DMS79 (cell line): ENCODE measurements at regions not wholly inside any gene's neighbourhood (a gene's known extent, or its start where the extent isn't known, plus 50 kb on each side); places are given as distances from the start of the nearest gene placed in this dataset.

ENCODE experiments used
- DNase-seq: peaks from one replicate; lab custom pipeline; 2025; lab: John Stamatoyannopoulos, UW

DNA sequence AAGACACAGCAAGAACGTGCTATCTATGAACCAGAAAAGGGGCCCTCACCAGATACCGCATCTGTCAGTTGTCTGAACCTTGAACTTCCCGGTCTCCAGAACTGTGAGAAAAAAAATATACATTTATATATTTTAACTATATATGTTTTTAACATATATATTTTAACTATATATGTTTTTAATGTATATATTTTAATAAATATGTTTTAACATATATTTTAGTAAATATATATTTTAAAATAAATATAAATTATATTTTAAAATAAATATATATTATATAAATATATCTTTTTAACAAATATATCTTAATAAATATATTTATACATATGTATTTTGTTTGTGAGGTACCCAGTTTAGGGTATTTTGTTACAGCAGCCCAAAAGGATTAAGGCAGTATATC is 958.2 kb upstream of the AUTS2 start:
- no peak for DNase-seq

DNA sequence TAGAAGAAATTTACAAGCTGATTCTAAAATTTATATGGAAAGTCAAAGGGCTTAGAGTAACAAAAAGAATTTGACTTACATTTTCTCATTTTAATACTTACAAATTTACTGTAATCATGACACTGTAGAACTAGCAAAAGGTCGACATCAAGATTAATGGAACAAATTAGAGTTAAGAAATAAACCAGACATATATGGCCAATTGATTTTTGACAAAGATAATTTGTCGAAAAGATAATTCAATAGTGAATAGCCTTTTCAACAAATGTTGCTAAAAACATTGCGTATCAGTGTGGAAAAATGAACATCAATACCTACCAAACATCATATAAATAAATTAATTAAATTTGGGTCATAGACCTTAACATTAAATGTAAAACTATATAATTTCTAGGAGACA is 955.5 kb upstream of the AUTS2 start:
- no peak for DNase-seq

DNA sequence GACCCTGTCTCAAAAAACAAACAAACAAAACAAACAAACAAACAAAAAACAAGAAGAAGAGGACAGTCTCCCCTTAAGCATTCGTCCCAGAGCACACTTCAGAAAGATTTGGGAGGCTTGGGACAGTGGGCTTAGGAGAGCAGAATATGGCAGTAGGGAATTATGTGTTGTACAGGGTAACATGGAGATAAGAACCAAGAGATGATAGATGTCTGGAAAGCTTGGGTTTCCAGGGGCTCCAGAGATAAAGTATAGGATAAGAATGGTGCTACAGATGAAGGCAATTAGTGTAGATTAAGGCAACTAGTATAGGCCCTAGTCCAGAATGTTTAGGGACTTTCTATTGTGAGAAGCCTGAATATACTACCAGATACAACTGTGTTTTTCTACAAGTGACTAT is 934.9 kb upstream of the AUTS2 start:
- DNase-seq, result no peak

DNA sequence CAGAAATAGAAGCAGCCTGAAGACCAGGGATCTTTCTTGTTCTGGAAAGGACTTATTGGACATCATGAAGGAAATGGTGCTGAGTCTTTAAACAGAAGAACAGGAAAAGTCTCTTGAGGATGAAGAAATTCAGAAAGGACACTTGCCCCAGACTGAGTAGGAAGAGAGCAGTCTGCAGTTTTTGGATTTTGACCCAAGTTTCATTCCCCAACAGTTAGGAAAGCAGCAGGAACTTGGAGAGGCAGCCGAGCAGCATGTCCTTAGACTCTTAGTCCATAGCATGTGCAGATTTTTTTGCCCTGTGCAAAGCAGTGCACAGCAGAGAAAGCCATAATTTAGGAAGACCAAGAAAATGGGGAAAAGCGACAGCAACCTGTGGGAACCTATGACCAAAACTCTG is 927.2 kb upstream of the AUTS2 start:
- DNase-seq, result no peak

DNA sequence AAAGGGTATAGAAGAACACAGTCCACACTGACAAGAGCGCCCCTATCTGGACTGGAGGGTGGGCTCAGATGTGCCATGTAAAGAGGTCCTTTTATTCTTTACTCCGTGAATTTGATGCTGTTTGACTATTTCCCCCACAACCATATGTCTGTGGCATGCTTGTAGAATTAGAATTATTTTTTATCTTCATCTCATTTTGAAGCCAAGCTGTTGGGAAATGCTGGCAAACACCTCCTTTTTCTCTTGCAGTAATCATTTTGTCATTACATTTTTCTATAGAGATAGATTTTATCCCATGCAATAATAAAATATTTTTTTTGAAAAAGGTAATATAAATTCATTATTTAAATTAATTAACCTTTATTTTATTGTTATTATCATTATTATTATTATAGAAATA is 926.6 kb upstream of the AUTS2 start:
- no peak for DNase-seq

DNA sequence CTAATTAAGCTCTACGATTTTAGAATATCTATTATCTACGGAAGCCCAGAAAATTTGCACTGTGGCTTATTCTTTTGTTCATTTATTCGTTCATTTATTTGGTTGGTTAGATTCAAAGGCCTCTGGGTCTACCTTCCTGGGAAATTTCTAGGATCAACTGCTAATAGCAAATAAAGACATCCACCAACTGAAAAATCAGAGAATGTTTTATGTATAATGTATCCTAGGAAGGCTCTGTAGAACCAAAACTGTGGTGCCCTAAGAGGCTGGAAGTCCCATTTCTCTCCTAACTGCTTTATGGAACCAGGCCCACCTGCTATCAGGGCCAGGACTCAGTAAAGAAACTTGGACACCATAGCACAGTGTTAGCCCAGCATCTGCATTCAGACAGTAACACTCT is 923.4 kb upstream of the AUTS2 start:
- DNase-seq, result no peak

DNA sequence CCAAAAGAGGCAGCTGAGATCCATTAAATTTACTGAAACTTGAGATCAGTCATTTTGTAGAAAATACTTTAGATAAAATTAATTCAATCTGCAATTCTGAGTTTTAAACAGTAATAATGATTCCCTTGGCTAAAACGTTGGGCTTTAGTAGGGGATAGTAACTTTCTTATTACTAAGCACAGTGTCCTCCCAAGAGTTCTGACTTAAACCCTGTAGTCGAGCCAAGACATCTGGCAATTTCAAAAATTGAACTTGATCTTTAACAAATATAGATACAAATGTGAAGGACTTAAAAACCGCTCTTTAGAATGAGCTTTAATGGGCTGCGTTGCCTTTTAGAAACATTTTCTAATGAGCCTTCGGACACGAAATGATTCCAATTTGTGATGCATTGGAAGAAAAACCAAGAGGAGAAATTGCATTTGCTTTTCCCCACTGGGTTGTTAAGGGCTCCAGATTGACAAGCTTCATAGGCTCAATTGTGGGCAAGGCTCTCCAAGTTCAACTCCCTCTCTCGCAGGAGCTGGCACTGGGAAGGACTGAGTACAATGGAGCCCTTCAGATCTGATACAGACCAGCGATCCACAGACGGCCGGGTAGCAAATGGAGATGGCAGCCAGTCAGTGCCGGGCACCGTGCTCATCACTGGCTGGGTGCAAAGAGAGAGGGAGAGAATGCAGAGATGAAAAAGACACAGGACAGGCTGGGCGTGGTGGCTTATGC is 921.3 kb upstream of the AUTS2 start:
- DNase-seq, result no peak

DNA sequence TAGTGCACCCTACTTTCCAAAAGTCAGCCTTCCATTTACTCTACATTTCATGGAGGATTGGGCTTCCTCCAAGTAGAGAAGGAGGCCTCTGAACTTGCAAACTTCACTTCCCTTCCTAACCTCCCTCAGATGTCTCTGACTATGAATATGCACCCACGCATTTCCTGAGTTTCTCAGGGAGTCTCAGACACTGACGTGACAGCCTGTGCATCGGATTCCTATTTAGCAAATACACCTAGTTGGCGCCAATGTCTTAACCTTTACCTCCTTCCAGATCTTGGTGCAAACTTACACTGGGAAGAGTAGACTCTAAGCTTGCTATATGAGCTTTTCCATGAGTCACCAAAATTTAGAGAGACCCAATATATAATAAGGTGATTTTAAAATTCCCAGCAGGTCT is 920.1 kb upstream of the AUTS2 start:
- no peak for DNase-seq

DNA sequence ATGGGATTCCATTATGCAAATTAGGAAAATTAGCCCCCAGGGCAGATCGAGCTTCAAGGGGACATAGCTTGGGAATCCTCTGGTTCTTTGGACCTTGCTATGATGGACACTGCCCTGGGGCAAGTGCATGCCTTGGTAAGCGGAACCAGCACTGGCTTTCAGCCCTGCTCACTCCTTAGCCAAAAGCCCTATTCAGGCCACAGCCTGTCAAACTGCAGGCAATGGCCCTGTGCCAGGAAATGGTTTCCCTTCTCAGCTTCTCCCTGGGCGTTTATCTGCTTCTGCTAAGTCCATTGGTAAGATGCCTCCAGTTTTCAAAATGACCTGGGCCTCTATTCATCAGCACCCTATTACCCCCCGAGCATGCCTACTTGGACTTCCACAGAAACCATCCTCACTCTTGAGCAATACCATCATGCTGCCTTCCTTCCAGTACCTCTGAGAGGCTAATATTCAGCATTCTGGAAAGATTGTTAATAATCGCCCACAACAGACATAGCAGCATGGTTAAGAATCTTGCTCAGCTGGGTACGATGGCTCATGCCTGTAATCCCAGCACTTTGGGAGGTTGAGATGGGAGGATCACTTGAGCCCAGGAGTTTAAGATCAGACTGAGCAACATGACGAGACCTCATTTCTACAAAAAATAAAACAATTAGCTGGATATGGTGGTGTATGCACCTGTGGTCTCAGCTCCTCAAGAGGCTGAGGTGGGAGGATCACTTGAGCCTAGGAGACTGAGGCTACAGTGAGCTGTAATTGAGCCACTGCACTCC is 918.6 kb upstream of the AUTS2 start:
- no peak for DNase-seq

DNA sequence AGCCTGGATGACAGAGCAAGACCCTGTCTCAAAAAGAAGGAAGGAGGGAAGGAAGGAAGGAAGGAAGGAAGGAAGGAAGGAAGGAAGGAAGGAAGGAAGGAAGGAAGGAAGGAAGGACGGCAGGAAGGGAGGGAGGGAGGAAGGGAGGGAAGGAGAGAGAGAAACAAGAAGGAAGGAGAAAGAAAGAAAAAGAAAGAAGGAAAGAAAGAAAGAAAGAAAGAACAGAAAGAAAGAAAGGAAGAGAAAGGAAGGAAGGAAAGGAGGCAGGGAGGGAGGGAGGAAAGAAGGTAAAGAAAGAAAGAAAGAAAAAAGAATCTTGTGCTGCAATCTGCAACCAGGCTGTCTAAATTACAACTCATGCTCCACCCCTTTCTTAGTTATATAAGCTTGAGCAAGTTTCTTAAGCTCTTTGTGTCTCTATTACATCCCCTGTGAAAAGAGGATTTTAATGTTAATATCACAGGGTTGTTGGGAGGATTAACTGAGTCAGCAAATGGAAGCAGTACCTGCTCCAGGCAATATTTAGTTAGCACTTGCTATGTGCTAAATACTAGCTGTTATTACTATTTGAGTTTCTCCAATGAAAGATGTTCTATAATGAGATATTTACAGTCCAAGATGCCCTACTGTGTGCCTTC is 917.9 kb upstream of the AUTS2 start:
- no peak for DNase-seq

DNA sequence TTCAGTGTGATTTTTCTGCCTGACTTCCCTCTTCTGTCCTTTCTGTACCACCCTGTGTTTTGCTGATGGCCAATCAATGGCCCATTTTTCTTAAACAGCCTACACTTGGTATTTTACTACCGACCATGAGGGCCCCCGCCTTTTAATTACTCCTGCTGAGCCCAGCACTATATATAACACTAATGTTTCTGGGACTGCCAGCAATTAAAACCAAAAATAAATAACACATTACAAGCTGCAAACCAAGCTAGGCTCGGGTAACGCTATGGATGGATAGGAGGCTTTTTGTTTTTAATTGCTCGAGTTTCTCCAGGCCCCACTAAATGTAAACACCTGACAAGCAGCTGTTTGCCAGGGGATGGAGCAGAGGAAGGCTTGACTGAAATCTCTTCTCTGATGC is 915.4 kb upstream of the AUTS2 start:
- peak; percentile 20 for DNase-seq

DNA sequence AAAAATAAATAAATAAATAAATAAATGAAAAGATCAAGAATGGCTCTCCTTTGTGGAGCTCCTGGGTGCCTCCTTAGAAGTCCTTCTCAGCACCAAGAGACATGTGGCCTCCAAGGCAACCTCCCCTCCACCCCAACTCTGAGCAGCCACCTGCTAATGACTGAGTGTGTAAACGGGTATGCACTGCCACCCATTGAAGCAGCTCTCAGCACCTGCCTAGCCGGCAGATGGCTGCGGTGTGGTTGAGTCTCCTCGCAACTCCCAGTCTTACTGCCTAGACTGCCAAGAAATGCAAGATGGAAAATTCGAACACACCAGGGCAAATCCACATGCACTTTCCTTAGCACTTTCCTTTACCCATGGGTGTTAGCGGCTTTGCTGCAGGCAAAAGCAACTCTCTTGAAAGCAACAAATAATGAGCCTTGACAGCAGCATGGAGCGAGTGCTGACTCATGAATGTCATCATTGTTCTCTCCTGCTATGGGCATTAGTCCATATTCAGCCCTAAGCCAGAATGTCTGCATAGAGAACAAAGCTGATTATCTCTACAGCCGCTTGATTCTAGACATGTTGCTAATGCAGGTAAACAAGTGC is 913.9 kb upstream of the AUTS2 start:
- DNase-seq, result peak; percentile 75

DNA sequence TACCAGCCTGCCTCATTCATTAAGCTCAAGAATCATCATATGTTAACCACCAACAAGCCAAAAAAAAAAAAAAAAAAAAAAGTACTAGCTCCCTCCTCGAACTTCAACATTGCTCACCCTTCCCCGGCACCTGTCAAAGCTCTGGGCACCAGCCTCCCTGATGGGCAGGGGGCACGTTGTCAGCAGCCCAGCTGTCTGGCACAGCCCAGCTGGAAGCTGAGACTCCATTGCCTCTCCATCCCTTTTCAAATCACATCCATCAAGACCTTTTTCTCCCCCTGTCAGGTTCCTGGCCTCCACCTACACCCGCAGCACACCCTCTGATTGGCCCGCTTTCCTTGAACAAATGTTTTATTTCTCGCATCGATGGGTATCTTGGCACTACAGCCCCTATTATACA is 913.3 kb upstream of the AUTS2 start:
- DNase-seq, result no peak

DNA sequence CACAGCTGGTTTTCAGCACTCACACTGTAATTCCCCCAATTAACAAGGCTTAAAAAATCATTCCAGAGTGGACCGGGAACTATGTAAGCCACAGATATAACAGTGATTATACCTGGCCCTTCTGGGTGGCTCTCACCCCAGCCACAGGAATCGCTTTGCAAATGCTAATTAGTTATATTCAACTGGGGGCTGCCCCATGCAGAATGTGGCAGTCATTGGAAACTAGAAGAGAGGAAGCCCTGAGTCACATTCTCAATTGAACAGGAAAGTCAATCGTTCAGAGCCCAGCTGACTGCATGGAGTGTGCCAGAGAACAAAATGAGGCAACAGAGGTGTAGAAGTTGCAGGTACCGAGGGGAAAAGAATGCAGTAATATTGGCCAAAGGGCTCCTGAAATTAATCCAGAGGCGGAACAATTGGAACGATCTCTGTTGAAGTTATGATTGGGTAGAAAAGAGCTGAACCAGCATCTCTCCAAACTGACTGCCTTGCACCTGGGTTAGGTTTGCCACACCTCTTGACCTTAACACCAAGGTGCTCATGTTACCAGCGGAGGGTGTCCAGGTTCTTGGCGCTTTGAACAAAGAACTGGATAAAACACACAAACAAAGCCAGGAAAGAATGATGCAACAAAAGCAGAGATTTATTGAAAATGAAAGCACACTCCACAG is 909.7 kb upstream of the AUTS2 start:
- peak; percentile 73 for DNase-seq

DNA sequence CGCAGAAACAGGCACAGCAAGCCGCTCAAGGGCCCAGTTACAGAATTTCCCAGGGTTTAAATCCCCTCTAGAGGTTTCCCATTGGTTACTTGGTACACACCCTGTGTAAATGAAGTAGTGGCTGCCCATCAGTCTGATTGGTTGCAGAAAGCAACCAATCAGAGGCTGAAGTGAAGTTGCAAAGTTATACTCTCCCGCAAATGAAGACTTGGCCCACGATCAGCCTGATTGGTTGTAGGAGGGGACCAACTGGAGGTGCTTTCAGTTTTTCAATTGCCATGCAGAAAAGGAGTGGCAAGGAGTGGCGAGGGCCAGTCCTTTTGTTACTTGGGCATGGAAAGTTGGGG is 909.2 kb upstream of the AUTS2 start:
- DNase-seq, result no peak

DNA sequence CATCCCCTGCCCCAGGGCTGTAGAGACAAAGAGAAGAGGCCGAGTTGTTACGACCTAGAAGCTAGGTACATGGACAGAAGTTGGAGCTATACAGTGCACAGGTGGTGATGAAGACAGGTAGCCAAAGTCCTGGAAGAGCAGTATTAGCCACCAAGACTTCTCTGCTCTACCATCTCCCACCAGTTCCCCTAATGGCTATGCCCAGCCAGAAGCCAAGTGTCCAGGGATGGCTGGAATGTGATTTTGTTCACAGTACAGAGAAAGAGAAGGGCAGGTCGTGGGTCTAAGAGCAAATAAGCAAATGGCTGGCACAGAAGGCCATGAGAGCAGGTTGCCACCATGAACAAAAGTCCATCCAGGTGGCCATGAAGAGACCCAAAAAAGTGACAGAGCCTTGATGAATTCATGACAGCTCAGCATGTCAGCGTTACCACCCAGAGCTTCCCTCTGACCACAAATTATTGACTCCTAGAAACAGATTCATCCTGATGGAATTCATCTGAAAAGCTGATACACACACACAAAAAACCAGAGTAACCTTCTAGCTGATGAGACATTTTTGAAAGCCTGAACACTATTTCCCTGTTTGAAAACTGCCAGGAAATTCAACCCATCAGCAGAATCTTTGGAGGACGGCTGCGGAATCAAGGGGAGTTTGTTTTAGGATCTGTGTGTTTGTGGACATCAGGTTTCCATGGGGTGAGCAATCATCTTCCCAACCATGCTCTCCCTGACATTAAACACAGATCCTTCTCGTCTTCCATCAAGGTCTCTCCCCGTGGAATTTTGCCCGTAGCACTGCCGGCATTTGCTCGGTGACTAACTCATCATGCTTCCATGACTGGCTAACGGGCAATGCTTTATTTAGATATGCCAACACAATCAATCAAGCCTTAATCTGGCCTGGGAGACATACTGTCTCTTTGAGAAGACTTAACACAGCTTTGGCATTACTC is 906.7 kb upstream of the AUTS2 start:
- DNase-seq, result no peak

DNA sequence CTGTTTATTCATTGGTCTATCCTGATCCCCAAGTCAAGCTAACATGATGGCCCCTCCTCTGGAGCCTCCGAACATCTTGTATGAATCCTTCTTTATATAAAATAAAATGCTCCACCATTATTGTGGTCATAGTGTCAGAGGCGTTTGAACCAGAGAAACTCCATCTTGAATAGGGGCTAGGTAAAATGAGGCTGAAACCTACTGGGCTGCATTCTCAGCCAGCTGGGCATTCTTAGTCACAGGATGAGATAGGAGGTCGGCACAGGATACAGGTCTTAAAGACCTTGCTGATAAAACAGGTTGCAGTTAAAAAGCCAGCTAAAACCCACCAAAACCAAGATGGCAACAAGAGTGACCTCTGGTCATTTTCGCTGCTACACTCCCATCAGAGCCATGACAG is 905.8 kb upstream of the AUTS2 start:
- no peak for DNase-seq

DNA sequence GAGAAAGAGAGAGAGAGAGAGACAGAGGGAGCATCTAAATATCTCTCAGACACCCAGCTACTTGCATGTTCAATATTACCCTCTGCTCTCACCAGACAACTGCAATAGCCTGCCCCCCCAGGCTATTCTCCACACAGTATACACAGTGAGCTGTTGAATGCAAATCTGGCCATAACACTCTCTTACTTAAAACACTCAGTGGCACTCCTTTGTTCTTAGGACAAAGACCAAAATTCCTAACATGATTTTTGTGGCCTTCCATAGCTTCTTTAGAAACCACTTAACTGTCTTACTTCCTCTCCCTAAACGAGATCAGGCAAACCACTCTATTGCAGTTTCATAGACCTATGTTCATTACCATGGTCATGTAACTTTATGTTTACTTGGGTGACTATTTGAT is 903.6 kb upstream of the AUTS2 start:
- DNase-seq, result no peak

DNA sequence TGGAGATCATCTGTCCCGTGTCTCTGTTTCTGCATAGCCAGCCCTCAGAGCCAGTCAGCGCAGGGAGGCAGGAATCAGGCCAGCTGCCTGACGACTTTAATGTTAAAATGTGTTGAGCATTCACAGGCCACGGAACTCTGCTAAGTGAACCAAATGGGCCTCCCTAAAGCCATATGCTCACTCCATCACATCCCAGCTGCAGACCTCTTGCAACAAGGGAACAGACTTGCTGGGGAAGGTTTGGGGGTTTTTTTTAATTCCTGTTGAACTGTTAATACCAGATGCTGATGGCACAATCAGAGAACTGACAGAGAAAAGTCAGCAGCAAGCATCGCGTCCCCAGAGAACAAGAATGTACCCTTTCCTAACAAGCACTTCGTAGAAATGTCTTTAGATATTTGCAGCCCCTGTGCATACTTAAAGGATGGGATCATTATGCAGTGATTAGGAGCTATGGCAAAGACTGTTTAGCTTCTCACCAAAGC is 900.4 kb upstream of the AUTS2 start:
- no peak for DNase-seq

DNA sequence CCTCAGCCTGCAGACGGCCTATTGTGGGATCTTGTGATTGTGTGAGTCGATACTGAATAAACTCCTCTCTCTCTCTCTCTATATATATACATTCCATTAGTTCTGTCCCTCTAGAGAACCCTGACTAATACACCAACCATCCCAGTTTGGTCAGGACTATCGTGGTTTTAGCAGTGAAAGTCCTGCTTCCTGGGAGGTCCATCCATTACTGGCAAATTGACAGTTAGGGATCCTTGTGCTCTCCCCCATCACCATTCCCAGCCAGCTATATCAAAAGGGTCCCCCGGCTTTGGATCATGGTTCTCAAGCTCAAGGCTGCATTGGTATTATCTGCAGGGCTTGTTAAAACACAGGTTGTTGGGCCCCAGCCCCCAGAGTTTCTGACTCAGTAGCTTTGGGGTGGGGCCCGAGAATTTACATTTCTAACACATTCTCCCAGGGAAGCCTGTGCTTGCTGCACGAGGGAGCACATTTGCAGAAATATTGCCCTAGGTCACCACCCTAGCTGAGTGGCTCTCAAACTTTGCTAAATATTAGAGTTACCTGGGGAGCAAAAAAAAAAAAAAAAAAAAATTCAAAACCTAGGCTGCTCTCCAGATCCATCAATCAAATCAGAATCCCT is 899.1 kb upstream of the AUTS2 start:
- no peak for DNase-seq

DNA sequence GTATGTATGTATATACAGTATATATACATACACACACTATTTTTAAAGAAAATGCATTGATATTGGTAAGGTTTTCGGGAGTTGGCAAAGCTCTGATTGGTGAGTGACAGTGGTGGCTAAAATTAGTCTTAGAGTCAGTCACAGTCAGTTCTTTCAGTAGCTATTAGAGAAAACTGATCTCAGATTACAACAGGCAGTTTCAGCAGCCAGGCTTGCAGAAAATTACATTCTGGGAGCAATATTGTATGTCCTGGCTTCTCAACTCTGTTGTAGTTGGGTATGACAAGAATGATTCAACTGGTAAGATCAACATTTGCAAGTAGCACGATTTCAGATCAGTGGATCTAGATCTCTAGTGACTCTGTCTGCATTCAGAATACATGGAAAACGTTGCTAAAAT is 897.9 kb upstream of the AUTS2 start:
- DNase-seq, result no peak
